CD4-positive, alpha-beta T cell (primary cell): ENCODE measurements at regions not wholly inside any gene's neighbourhood (a gene's known extent, or its start where the extent isn't known, plus 50 kb on each side); places are given as distances from the start of the nearest gene placed in this dataset.

Experiments
- ATAC-seq: fragments of 200-7000 bp; cut with Tn5 transposase; one replicate; pipeline ENCODE4 v1.10.0; 2022; ENCODE audit warnings: mild to moderate bottlenecking; ENCODE audit not compliant: poor library complexity
- CTCF ChIA-PET: fragments of 350-600 bp; sonication (Branson Sonifier 250); formaldehyde crosslinking; loops from one replicate; lab custom pipeline; 2021; ENCODE audit warnings: antibody characterized with exemption, inconsistent platforms; lab: Charles Lee
- POLR2A ChIA-PET: fragments of 350-600 bp; sonication (Branson Sonifier 250); formaldehyde crosslinking; loops from one replicate; lab custom pipeline; 2021; ENCODE audit warnings: antibody characterized with exemption, inconsistent platforms; lab: Charles Lee
- DNase-seq, 14 experiments: peaks; one replicate each; pipeline ENCODE4 v3.0.0-alpha.2; 2013 to 2020; ENCODE audit warnings: mixed read lengths in 2 of 14
- H3K27ac ChIP-seq, 2 donors: one replicate each; pipeline versions ENCODE4 v1.5.1 to v1.7.0; 2013; ENCODE audit warnings: low read length in 2 of 2, low read depth in 1 of 2, mild to moderate bottlenecking in 1 of 2
- H3K27me3 ChIP-seq, 2 experiments: 1 replicate in 1 of 2; 2 replicates in 1 of 2; pipeline versions ENCODE4 v1.6.1 to v1.7.0; 2013; ENCODE audit warnings: low read length in 2 of 2, control low read depth in 1 of 2, mild to moderate bottlenecking in 1 of 2, moderate library complexity in 1 of 2; ENCODE audit not compliant: insufficient read depth in 2 of 2, control insufficient read depth in 1 of 2
- H3K36me3 ChIP-seq: one replicate; pipeline ENCODE4 v1.6.1; 2013; ENCODE audit warnings: low read length, control low read depth; ENCODE audit not compliant: insufficient read depth
- H3K4me1 ChIP-seq: one replicate; pipeline ENCODE4 v1.6.1; 2013; ENCODE audit warnings: low read length, control low read depth; ENCODE audit not compliant: insufficient read depth
- H3K4me3 ChIP-seq: one replicate; pipeline ENCODE4 v1.5.1; 2013; ENCODE audit warnings: mild to moderate bottlenecking, low read length, moderate library complexity
- H3K9me3 ChIP-seq, 2 experiments: 1 replicate in 1 of 2; 2 replicates in 1 of 2; pipeline versions ENCODE4 v1.6.1 to v1.7.0; 2013; ENCODE audit warnings: low read length in 2 of 2, mild to moderate bottlenecking in 2 of 2, control low read depth in 1 of 2, moderate library complexity in 1 of 2; ENCODE audit not compliant: control insufficient read depth in 1 of 2, insufficient read depth in 1 of 2
- H3K27ac Mint-ChIP-seq: one replicate; pipeline ENCODE4 v1.8.0; 2020; ENCODE audit warnings: mixed read lengths
- H3K27me3 Mint-ChIP-seq: one replicate; pipeline ENCODE4 v1.8.0; 2021; ENCODE audit warnings: mixed read lengths
- H3K36me3 Mint-ChIP-seq: one replicate; pipeline ENCODE4 v1.8.0; 2021; ENCODE audit warnings: low read depth, mixed read lengths
- H3K4me1 Mint-ChIP-seq: one replicate; pipeline ENCODE4 v1.8.0; 2021; ENCODE audit warnings: low read depth, mixed read lengths
- H3K4me3 Mint-ChIP-seq: one replicate; pipeline ENCODE4 v1.8.0; 2020; ENCODE audit warnings: mild to moderate bottlenecking, mixed read lengths
- H3K9me3 Mint-ChIP-seq: one replicate; pipeline ENCODE4 v1.8.0; 2020; ENCODE audit warnings: mixed read lengths
- CTCF ChIP-seq: fragments of 200-600 bp; IDR thresholded peaks from one replicate; pipeline ENCODE4 v1.8.0; 2022; ENCODE audit warnings: antibody characterized with exemption, mild to moderate bottlenecking
- intact Hi-C, 2 experiments: fragments of 100-400 bp; cut with DNase I in 1 of 2; cut with micrococcal nuclease in 1 of 2; formaldehyde crosslinking; loops; one replicate each; pipeline versions ENCODE4 v1.15.1 to v1.9.0; 2023 to 2025; cut with DNase I, micrococcal nuclease

- CTCF ChIA-PET, result interaction anchor here (0.8 to 1.6 kb wide), 5 partner anchors 10 to 196 kb away, joined by 3 to 5 read pairs (median 3); no protein-coding TSS in a partner anchor
- peaks cover 7% of the 10 kb centered on the region for H3K4me1 ChIP-seq
- no peaks in the 10 kb centered on the region for H3K36me3 Mint-ChIP-seq
- peak; percentile 28 to 75 (median 50) for DNase-seq
- peak overlapping the region; percentile 77 for H3K4me3 Mint-ChIP-seq
- peak; percentile 73 for TF ChIP-seq CTCF
- peaks cover 30% of the 10 kb centered on the region for H3K27me3 Mint-ChIP-seq
- POLR2A ChIA-PET, result interaction anchor here (0.6 to 1.1 kb wide), 4 partner anchors 14 to 318 kb away, joined by 3 read pairs; no protein-coding TSS in a partner anchor
- H3K27ac ChIP-seq, result no peak overlapping the region
- intact Hi-C loops, result loop anchor here (2.0 to 10.0 kb wide), 6 partner anchors 69 to 317 kb away; no protein-coding TSS in a partner anchor
- H3K4me3 ChIP-seq, result peak overlapping the region; percentile 40
- no peaks in the 10 kb centered on the region for H3K9me3 Mint-ChIP-seq
- peaks cover 0 to 3% of the 10 kb centered on the region in 2 experiments for H3K27me3 ChIP-seq
- peaks cover 14% of the 10 kb centered on the region for H3K4me1 Mint-ChIP-seq
- ATAC-seq, result peak; percentile 60
- H3K36me3 ChIP-seq, result no peaks in the 10 kb centered on the region
- no peak overlapping the region for H3K27ac Mint-ChIP-seq
- H3K9me3 ChIP-seq, result no peaks in the 10 kb centered on the region
Measured at GRCh38 chr21:33127154-33127867, 57.4 kb downstream of the OLIG1 start.

GRCh38 chr21:33127868-33128242 lies 57.9 kb downstream of the OLIG1 start:
- Histone ChIP-seq H3K4me3 (no peak overlapping the region), H3K27me3 (peaks cover 0 to 3% of the 10 kb centered on the region in 2 experiments), H3K9me3 (no peaks in the 10 kb centered on the region), H3K27ac (no peak overlapping the region), H3K4me1 (peaks cover 7% of the 10 kb centered on the region), H3K36me3 (no peaks in the 10 kb centered on the region)
- Mint-ChIP-seq H3K36me3 (no peaks in the 10 kb centered on the region), H3K4me1 (peaks cover 14% of the 10 kb centered on the region), H3K27me3 (peaks cover 30% of the 10 kb centered on the region), H3K4me3 (no peak overlapping the region), H3K9me3 (no peaks in the 10 kb centered on the region), H3K27ac (no peak overlapping the region)
- DNase-seq (no peak), ATAC-seq (no peak)
- no peak for TF ChIP-seq CTCF
- CTCF ChIA-PET, result interaction anchor here (1.2 to 1.6 kb wide), 3 partner anchors 11 to 187 kb away, joined by 3 to 5 read pairs (median 5); no protein-coding TSS in a partner anchor
- intact Hi-C loops, result loop anchor here (2.0 to 10.0 kb wide), 6 partner anchors 69 to 317 kb away; no protein-coding TSS in a partner anchor
- POLR2A ChIA-PET, result interaction anchor here (0.7 to 1.1 kb wide), 3 partner anchors 58 to 317 kb away, joined by 3 read pairs; no protein-coding TSS in a partner anchor

GRCh38 chr21:33128538-33128937 lies 58.6 kb downstream of the OLIG1 start:
- ATAC-seq (no peak), DNase-seq (no peak)
- ChIA-PET POLR2A (no interaction called here), CTCF (no interaction called here)
- Mint-ChIP-seq H3K36me3 (no peaks in the 10 kb centered on the region), H3K27me3 (peaks cover 30% of the 10 kb centered on the region), H3K27ac (no peak overlapping the region), H3K4me1 (peaks cover 14% of the 10 kb centered on the region), H3K4me3 (no peak overlapping the region), H3K9me3 (no peaks in the 10 kb centered on the region)
- Histone ChIP-seq H3K9me3 (no peaks in the 10 kb centered on the region), H3K27me3 (peaks cover 0 to 3% of the 10 kb centered on the region in 2 experiments), H3K4me1 (peaks cover 7% of the 10 kb centered on the region), H3K4me3 (no peak overlapping the region), H3K27ac (no peak overlapping the region), H3K36me3 (no peaks in the 10 kb centered on the region)
- TF ChIP-seq CTCF, result no peak
- intact Hi-C loops, result loop anchor here (5.0 to 10.0 kb wide), 3 partner anchors 186 to 316 kb away; no protein-coding TSS in a partner anchor
